ENCODE measurements at regions not wholly inside any gene's neighbourhood (a gene's known extent, or its start where the extent isn't known, plus 50 kb on each side); places are given as distances from the start of the nearest gene placed in this dataset.

DNA sequence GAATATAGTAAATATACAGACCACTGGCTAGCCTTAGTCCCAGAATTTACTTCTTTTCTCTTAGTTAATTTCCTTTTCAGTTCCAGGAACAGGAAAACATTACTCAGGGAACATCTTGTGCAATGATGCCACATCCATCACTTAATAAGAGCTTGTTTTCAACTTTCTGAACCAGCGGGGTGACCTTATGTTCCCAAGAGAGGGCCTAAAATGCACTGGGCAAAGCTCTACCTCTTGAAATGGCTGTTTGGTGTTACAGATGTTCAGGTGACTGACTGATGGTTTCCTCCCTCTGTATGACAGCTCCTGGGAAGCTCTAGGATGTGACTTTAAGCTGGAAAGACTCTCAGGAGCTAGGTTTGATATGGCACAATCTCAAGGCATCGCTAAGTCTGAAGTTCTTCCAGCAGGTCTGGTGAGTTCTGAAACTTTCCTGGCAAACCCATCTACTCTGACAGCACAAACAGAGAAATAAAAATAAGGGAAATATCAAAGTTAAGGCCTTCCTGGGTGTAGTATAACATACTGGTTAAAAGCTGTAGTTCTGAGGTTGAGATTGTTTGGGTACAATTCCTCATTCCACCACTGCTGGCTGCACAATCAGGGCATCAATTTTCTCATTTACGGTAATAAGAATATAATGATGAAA, 98.6 kb downstream of the ZIC1 start:
- no peak for ATAC-seq

More for the DNA sequence above, 98.6 kb downstream of the ZIC1 start:
- no peak overlapping the region; the same call in 1 of the 2 replicates for H2AFZ ChIP-seq
- no peak overlapping the region for H3K27ac Mint-ChIP-seq
- no peaks in the 10 kb centered on the region for H3K4me1 ChIP-seq (ENCODE audit: insufficient read depth)
- H3K36me3 ChIP-seq (ENCODE audit: insufficient read depth), result no peaks in the 10 kb centered on the region
- no peaks in the 10 kb centered on the region for H3K79me2 ChIP-seq (replicated peaks; ENCODE audit: insufficient read depth)
- no peak overlapping the region for H3K27ac ChIP-seq (ENCODE audit: low read depth)
- no peaks in the 10 kb centered on the region for H3K4me1 Mint-ChIP-seq
- no peak overlapping the region for H3K4me2 ChIP-seq
- H3K27me3 ChIP-seq (ENCODE audit: insufficient read depth), result no peaks in the 10 kb centered on the region
- no peaks in the 10 kb centered on the region for H3K9me3 Mint-ChIP-seq
- H3K36me3 Mint-ChIP-seq (ENCODE audit: low read depth), result no peaks in the 10 kb centered on the region
- H3K27me3 Mint-ChIP-seq (ENCODE audit: insufficient read depth, low read depth, poor library complexity), result no peaks in the 10 kb centered on the region
- no peaks in the 10 kb centered on the region for H4K20me1 ChIP-seq (replicated peaks; ENCODE audit: insufficient read depth)
- H3F3A ChIP-seq (replicated peaks; ENCODE audit: low read depth), result no peaks in the 10 kb centered on the region
- DNase-seq (ENCODE audit: low spot score), result no peak
- no peak overlapping the region for H3K4me3 ChIP-seq
- H3K9me2 ChIP-seq (ENCODE audit: insufficient read depth), result no peaks in the 10 kb centered on the region
- H3K4me3 Mint-ChIP-seq, result no peak overlapping the region
- TF ChIP-seq ZNF114 (CRISPR knock-in tag; IDR thresholded peaks at IDR 0.05), result no peak
- TF ChIP-seq EZH2phosphoT487 (IDR thresholded peaks at IDR 0.05; ENCODE audit: unreplicated experiment), result no peak
- no peak for TF ChIP-seq JUNB (IDR thresholded peaks at IDR 0.05; ENCODE audit: unreplicated experiment)
- TF ChIP-seq, protein P1, sequence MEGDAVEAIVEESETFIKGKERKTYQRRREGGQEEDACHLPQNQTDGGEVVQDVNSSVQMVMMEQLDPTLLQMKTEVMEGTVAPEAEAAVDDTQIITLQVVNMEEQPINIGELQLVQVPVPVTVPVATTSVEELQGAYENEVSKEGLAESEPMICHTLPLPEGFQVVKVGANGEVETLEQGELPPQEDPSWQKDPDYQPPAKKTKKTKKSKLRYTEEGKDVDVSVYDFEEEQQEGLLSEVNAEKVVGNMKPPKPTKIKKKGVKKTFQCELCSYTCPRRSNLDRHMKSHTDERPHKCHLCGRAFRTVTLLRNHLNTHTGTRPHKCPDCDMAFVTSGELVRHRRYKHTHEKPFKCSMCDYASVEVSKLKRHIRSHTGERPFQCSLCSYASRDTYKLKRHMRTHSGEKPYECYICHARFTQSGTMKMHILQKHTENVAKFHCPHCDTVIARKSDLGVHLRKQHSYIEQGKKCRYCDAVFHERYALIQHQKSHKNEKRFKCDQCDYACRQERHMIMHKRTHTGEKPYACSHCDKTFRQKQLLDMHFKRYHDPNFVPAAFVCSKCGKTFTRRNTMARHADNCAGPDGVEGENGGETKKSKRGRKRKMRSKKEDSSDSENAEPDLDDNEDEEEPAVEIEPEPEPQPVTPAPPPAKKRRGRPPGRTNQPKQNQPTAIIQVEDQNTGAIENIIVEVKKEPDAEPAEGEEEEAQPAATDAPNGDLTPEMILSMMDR (conservative IDR thresholded peaks at IDR 0.05; ENCODE audit: low read depth in 2 of 2), result no peak
- no peak for TF ChIP-seq POLR2AphosphoS5 (IDR thresholded peaks at IDR 0.05; ENCODE audit: low read depth)
- no peak for TF ChIP-seq ZNF331 (CRISPR knock-in tag; IDR thresholded peaks at IDR 0.05; ENCODE audit: low read depth)
- TF ChIP-seq, protein P2, sequence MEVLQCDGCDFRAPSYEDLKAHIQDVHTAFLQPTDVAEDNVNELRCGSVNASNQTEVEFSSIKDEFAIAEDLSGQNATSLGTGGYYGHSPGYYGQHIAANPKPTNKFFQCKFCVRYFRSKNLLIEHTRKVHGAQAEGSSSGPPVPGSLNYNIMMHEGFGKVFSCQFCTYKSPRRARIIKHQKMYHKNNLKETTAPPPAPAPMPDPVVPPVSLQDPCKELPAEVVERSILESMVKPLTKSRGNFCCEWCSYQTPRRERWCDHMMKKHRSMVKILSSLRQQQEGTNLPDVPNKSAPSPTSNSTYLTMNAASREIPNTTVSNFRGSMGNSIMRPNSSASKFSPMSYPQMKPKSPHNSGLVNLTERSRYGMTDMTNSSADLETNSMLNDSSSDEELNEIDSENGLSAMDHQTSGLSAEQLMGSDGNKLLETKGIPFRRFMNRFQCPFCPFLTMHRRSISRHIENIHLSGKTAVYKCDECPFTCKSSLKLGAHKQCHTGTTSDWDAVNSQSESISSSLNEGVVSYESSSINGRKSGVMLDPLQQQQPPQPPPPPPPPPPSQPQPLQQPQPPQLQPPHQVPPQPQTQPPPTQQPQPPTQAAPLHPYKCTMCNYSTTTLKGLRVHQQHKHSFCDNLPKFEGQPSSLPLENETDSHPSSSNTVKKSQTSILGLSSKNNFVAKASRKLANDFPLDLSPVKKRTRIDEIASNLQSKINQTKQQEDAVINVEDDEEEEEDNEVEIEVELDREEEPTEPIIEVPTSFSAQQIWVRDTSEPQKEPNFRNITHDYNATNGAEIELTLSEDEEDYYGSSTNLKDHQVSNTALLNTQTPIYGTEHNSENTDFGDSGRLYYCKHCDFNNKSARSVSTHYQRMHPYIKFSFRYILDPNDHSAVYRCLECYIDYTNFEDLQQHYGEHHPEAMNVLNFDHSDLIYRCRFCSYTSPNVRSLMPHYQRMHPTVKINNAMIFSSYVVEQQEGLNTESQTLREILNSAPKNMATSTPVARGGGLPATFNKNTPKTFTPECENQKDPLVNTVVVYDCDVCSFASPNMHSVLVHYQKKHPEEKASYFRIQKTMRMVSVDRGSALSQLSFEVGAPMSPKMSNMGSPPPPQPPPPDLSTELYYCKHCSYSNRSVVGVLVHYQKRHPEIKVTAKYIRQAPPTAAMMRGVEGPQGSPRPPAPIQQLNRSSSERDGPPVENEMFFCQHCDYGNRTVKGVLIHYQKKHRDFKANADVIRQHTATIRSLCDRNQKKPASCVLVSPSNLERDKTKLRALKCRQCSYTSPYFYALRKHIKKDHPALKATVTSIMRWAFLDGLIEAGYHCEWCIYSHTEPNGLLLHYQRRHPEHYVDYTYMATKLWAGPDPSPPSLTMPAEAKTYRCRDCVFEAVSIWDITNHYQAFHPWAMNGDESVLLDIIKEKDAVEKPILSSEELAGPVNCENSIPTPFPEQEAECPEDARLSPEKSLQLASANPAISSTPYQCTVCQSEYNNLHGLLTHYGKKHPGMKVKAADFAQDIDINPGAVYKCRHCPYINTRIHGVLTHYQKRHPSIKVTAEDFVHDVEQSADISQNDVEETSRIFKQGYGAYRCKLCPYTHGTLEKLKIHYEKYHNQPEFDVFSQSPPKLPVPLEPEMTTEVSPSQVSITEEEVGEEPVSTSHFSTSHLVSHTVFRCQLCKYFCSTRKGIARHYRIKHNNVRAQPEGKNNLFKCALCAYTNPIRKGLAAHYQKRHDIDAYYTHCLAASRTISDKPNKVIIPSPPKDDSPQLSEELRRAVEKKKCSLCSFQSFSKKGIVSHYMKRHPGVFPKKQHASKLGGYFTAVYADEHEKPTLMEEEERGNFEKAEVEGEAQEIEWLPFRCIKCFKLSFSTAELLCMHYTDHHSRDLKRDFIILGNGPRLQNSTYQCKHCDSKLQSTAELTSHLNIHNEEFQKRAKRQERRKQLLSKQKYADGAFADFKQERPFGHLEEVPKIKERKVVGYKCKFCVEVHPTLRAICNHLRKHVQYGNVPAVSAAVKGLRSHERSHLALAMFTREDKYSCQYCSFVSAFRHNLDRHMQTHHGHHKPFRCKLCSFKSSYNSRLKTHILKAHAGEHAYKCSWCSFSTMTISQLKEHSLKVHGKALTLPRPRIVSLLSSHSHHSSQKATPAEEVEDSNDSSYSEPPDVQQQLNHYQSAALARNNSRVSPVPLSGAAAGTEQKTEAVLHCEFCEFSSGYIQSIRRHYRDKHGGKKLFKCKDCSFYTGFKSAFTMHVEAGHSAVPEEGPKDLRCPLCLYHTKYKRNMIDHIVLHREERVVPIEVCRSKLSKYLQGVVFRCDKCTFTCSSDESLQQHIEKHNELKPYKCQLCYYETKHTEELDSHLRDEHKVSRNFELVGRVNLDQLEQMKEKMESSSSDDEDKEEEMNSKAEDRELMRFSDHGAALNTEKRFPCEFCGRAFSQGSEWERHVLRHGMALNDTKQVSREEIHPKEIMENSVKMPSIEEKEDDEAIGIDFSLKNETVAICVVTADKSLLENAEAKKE (CRISPR knock-in tag; IDR thresholded peaks at IDR 0.05), result no peak

Data from GM23338 (cell line).